ENCODE measurements at regions not wholly inside any gene's neighbourhood (a gene's known extent, or its start where the extent isn't known, plus 50 kb on each side); places are given as distances from the start of the nearest gene placed in this dataset.

DNA sequence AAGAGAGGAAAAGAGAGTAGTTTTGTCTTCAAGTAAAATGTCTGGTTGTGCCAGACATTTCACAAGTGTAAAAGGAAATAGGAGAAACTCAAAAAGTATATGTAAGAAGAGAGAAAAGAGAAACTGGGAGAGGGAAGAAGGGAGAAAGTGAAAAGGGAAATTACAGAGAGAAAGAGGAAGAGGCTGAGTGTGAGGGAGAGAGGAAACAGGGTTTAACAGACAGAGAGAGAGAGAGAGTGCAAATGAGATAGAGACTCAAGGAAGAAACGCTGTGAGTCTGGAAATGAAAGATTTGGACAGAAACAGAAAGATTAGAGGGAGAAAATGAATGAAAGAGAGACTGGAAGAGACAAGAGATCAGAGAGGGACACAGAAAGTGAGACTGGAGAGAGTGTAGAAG lies 806.2 kb downstream of the PLA2G4A start:
- Mint-ChIP-seq H3K4me3 (no peak overlapping the region), H3K9me3 (peaks cover 13 to 62% (median 37%) of the 10 kb centered on the region in 6 donors), H3K27ac (no peak overlapping the region), H3K27me3 (ENCODE audit: low read depth in 3 of 3) (peaks cover 0 to 3% (median 0%) of the 10 kb centered on the region in 3 donors), H3K4me1 (no peaks in the 10 kb centered on the region), H3K36me3 (peaks cover 0 to 7% (median 3%) of the 10 kb centered on the region in 3 donors)
- DNase-seq = no peak

DNA sequence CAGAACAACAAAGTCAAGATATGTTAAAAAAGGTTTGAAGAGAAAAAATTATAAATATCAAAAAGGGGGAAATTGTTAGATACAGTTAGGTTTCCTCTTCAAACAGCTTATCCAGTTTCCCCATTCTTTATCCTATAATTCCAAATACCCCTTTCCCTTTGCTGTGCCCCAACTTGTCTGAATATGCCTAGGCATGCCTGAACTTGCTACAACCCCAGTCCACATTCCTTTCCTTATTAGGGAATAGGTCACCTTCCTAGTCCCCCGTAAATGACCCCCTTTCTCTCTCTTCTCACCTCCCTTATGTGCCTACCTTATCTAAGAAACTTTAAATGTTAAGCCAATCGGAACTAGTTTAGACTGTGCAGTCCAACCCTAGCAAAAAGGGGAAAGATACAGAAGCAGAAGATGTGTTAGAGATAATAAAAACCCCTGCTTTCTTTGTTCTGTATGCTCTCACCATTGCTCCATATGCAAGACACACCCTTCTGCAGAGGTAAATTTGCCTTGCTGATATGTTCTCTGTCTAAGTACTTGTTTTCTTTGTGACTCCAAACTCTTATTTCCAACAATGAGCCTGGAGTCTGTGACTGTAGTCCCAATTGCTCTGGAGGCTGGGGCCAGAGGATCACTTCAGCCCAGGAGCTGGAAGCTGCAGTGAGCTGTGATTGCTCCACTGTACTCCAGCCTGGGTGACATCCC lies 810.1 kb downstream of the PLA2G4A start:
- Mint-ChIP-seq H3K36me3 (peaks cover 0 to 7% (median 3%) of the 10 kb centered on the region in 3 donors), H3K9me3 (peaks cover 7 to 63% (median 34%) of the 10 kb centered on the region in 6 donors), H3K27ac (no peak overlapping the region), H3K4me1 (no peaks in the 10 kb centered on the region), H3K27me3 (ENCODE audit: low read depth in 3 of 3) (no peaks in the 10 kb centered on the region), H3K4me3 (no peak overlapping the region)
- no peak for DNase-seq

DNA sequence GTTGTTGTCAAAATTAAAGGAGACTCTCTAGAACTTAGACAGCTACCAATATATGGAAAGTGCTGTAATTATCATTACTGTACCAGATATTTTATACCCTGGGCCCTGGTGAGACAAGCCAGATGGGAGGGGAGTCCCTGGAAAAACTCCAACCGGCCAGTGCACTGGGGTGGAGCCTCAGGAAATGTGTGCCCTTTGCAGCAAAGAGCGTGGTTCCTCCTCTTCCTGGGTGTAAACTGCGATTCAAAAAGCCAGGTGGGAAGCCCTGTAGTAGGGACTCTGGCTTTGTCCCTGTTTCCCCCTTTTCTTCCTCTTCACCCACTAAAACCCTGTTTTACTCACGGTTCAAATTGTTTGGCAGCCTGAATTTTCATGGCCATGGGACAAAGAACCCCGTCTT lies 812.3 kb downstream of the PLA2G4A start:
- H3K9me3 Mint-ChIP-seq = peaks cover 6 to 64% (median 27%) of the 10 kb centered on the region in 6 donors
- no peaks in the 10 kb centered on the region for H3K4me1 Mint-ChIP-seq
- no peak overlapping the region for H3K4me3 Mint-ChIP-seq
- H3K27ac Mint-ChIP-seq = no peak overlapping the region
- no peak for DNase-seq
- no peaks in the 10 kb centered on the region for H3K27me3 Mint-ChIP-seq (ENCODE audit: low read depth in 3 of 3)
- H3K36me3 Mint-ChIP-seq = no peaks in the 10 kb centered on the region

DNA sequence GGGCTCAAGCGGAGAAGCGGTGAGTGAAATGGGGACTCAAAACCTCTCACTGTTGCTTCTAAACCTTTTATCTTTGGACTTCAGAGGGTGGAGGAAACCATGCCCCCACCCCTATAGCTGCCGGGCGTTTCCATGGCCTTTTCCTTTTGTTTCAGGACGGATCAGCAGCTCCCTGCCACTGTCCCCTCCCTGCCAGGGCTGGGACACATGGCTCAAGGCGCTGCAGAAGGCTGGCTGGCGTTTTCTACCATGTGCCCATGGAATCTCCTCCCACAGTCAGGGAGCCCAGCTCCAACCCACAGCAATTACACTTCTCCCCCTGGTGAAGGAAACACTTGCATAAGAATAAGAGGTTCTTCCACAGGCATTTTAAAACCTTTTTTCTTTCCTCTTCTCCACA lies 812.7 kb downstream of the PLA2G4A start:
- H3K27me3 Mint-ChIP-seq (ENCODE audit: low read depth in 3 of 3) = no peaks in the 10 kb centered on the region
- no peaks in the 10 kb centered on the region for H3K36me3 Mint-ChIP-seq
- H3K4me3 Mint-ChIP-seq = no peak overlapping the region
- peaks cover 6 to 66% (median 28%) of the 10 kb centered on the region in 6 donors for H3K9me3 Mint-ChIP-seq
- H3K4me1 Mint-ChIP-seq = no peaks in the 10 kb centered on the region
- DNase-seq = no peak
- H3K27ac Mint-ChIP-seq = no peak overlapping the region

DNA sequence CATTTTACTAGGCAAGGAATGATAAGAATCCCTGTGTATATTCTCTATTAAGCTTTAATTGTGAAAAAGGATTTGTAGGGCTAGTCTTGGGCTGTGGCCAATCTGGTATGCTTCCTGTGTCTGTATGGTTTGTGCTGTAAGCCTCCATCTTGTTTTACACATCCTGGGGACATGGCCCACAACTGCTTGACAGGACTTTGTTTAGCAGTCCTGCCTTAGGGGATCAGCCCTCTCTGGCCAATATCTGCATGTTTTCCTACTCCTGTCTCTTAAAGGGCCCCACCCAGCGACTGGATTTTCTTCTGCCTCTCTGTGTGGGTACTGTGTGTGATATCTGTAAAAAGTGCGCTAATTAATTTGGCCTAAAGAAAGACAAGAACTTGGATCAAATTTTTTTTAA lies 813.2 kb downstream of the PLA2G4A start:
- no peaks in the 10 kb centered on the region for H3K27me3 Mint-ChIP-seq (ENCODE audit: low read depth in 3 of 3)
- no peak overlapping the region for H3K4me3 Mint-ChIP-seq
- H3K27ac Mint-ChIP-seq = no peak overlapping the region
- DNase-seq = no peak
- no peaks in the 10 kb centered on the region for H3K4me1 Mint-ChIP-seq
- no peaks in the 10 kb centered on the region for H3K36me3 Mint-ChIP-seq
- peaks cover 6 to 62% (median 24%) of the 10 kb centered on the region in 6 donors for H3K9me3 Mint-ChIP-seq

DNA sequence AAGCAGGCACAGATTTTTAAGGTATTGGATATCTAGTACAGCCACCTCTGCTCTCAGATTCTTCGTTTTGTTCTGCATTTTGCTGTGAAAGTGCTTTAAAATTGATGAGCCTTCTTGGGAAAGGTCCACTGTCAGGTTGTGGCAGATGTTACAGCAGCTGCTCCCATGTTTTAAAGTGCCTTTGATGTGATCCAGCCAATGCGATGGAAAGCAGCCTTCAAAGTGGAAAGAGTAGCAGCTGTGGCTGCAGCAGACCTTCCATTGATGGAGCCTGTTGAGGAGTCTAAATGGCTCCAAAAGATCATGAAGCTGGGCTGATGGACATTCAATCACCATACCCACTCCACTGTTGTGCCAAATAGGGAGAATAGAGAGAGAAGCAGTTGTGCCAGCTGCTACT lies 816.9 kb downstream of the PLA2G4A start:
- Mint-ChIP-seq H3K27ac (no peak overlapping the region), H3K27me3 (ENCODE audit: low read depth in 3 of 3) (no peaks in the 10 kb centered on the region), H3K9me3 (peaks cover 4 to 42% (median 15%) of the 10 kb centered on the region in 6 donors), H3K4me3 (no peak overlapping the region), H3K36me3 (no peaks in the 10 kb centered on the region), H3K4me1 (no peaks in the 10 kb centered on the region)
- DNase-seq = no peak

DNA sequence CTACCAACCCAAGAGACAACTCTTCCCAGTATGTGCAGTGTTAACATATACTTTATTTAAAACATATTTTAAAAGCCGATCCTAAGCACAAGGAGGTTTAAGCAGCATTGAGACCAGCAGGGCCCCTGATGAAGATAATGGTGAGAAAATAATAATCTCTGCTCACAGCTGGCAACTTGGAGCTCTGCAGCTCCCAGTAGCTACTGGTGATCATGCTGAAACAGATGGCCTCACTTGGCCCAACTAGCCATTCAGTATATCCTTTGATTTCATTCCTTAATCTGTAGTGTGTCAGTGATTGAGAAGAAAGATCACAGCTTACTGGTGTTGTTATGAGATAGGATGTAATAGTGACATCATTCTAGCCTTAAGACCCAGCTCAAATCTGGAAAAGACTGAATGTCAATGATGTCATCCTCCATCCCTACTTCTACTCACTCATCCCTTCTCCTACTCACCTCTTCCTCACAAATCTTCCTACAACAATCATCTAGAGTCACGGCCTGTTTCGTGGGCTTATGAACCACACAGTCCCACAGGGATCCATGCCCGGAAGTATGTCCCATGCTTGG lies 817.9 kb downstream of the PLA2G4A start:
- H3K4me3 Mint-ChIP-seq = no peak overlapping the region
- no peak overlapping the region for H3K27ac Mint-ChIP-seq
- no peak for DNase-seq

DNA sequence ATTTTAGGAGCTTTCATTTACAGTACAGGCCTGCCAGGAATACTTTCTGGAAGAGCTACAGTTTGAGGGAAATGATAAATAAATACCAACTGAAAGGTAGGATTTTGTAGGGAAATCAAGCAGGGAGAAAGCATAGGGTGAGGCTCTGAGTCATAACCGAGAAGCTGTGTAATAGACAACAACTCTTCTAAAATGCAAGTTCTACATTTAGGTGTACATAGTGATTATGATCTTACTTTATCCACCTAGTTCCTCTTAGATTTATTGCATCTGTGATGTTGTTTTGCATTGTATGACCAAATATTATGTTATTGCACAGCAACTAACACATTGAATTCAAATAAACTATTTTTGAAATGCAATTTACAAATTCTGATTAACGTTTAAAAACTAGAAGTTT lies 819.3 kb downstream of the PLA2G4A start:
- Mint-ChIP-seq H3K9me3 (peaks cover 4 to 39% (median 13%) of the 10 kb centered on the region in 6 donors), H3K4me3 (no peak overlapping the region), H3K27ac (no peak overlapping the region), H3K27me3 (ENCODE audit: low read depth in 3 of 3) (no peaks in the 10 kb centered on the region), H3K4me1 (no peaks in the 10 kb centered on the region), H3K36me3 (no peaks in the 10 kb centered on the region)
- DNase-seq = no peak

More for the DNA sequence above, 817.9 kb downstream of the PLA2G4A start:
- Mint-ChIP-seq H3K4me1 (no peaks in the 10 kb centered on the region), H3K36me3 (no peaks in the 10 kb centered on the region), H3K27me3 (ENCODE audit: low read depth in 3 of 3) (no peaks in the 10 kb centered on the region), H3K9me3 (peaks cover 4 to 33% (median 12%) of the 10 kb centered on the region in 6 donors)

DNA sequence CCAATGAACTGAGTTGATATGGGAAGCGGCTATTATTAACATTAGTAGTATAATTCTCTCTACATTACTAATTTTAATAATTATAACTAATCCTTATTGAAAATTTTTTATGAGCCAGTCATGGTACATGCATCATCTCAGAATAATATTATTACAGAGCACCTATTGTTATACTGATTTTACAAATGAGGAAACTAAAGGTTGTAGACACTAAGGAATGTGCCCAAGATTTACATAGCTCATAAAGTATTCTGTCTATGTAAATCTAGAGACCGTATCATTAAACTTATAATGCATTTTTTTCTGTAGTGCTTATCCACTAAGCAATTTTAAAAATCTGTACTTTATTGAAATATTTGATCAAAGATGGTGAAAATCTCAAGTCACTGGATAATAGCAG lies 825.9 kb downstream of the PLA2G4A start:
- DNase-seq = no peak
- no peaks in the 10 kb centered on the region for H3K4me1 Mint-ChIP-seq
- H3K4me3 Mint-ChIP-seq = no peak overlapping the region
- no peak overlapping the region for H3K27ac Mint-ChIP-seq
- H3K27me3 Mint-ChIP-seq (ENCODE audit: low read depth in 3 of 3) = no peaks in the 10 kb centered on the region
- H3K36me3 Mint-ChIP-seq = no peaks in the 10 kb centered on the region
- peaks cover 5 to 38% (median 14%) of the 10 kb centered on the region in 6 donors for H3K9me3 Mint-ChIP-seq

DNA sequence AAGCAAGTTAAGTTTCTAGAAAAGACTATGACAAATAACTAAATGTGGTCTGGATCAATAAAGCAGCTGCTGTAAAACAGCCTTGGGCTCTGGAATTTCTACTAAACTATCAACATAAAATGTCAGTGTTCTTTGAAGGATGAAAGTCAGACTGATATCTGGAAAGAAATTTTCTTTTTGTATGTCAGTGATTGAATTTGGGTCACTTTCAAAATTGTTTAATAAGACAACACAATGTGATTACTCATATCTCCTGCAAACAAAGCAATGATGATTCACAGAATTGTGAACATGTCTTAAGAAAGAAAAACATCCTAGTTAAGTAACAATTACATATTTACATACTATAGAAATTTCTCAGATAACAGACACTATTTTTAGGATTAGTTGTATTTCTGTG lies 826.4 kb downstream of the PLA2G4A start:
- Mint-ChIP-seq H3K9me3 (peaks cover 7 to 34% (median 15%) of the 10 kb centered on the region in 6 donors), H3K27ac (no peak overlapping the region), H3K36me3 (no peaks in the 10 kb centered on the region), H3K27me3 (ENCODE audit: low read depth in 3 of 3) (no peaks in the 10 kb centered on the region), H3K4me3 (no peak overlapping the region), H3K4me1 (no peaks in the 10 kb centered on the region)
- no peak for DNase-seq

DNA sequence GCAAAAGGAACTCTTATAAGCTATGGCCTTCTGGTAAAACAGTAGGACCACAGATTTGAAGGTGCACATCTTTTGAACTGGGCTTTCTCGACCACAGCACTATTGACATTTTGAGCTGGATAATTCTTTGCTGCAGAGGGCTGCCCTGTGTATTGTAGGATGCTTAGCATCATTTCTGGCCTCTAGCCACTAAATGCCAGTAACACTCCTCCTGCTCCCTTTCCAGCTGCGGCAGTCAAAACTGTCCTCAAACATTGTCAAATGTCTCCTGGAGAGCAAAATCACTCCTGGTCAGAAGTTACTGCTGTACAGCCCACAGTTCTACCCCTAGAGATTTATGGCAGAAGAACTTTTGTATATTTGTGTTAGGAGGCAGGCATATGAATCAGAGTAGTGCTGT lies 836.7 kb downstream of the PLA2G4A start:
- no peaks in the 10 kb centered on the region for H3K36me3 Mint-ChIP-seq
- no peak for DNase-seq
- H3K4me1 Mint-ChIP-seq = no peaks in the 10 kb centered on the region
- H3K27me3 Mint-ChIP-seq (ENCODE audit: low read depth in 3 of 3) = peaks cover 0 to 4% (median 0%) of the 10 kb centered on the region in 3 donors
- no peak overlapping the region for H3K27ac Mint-ChIP-seq
- H3K4me3 Mint-ChIP-seq = no peak overlapping the region
- H3K9me3 Mint-ChIP-seq = peaks cover 6 to 48% (median 23%) of the 10 kb centered on the region in 6 donors

DNA sequence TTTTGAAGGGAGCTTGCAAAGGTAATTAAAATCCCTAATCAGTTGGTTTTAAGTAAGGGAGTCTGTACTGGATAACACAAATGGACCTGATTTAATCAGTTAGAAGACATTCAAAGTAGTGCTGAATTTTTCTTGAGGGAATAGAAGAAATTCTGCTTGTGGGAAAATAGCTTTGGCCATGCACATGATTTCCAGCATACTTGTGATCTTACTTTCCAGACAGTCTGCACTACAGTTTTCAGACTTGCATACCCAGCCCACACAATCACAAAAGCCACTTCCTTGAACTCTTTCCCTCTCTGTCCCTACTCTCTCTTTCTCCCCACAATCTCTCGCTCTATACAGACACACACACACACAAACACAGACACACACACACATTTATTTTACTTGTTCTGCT lies 852.1 kb downstream of the PLA2G4A start:
- Mint-ChIP-seq H3K27me3 (ENCODE audit: low read depth in 3 of 3) (no peaks in the 10 kb centered on the region), H3K27ac (no peak overlapping the region), H3K9me3 (peaks cover 8 to 37% (median 18%) of the 10 kb centered on the region in 6 donors), H3K4me1 (no peaks in the 10 kb centered on the region), H3K4me3 (no peak overlapping the region), H3K36me3 (no peaks in the 10 kb centered on the region)
- DNase-seq = no peak

DNA sequence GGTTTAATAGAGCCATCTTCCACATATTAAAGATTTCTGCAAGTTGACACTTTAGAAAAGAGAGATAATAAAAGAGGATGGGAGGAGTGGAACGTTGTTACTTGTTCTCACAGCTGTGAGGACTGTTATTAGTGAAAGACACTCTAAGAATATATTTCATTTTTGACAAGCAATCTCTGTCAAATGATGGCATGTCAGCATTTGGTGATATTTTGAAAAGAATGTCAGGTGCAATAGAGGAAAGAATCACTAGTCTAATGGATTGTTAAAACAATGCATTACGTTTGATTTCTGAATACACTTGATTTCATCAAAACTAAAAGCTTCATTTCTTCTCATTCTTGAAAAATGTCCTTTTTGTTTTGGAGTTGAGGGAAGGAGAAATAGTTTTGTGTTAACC lies 853.4 kb downstream of the PLA2G4A start:
- Mint-ChIP-seq H3K4me1 (no peaks in the 10 kb centered on the region), H3K27me3 (ENCODE audit: low read depth in 3 of 3) (no peaks in the 10 kb centered on the region), H3K27ac (no peak overlapping the region), H3K4me3 (no peak overlapping the region), H3K36me3 (no peaks in the 10 kb centered on the region), H3K9me3 (peaks cover 5 to 37% (median 18%) of the 10 kb centered on the region in 6 donors)
- DNase-seq = no peak

DNA sequence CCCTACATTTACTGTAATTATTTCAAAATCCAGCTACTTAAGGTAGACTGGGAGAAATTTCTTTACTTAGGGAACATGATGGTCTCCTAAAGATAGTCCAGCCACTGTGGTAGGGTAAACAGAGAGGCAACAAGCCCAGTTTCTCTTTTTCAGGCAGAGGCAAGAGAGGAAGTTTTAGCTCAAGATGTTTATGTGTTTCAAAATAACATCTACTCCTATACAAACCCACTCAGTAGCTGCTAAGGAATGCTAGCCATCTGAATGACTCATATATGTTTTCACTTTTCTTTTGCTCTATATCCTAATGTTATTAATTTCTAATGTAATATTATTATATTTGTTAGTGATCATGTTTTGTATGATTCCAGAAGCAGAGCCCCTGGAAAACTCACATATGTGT lies 856.6 kb downstream of the PLA2G4A start:
- Mint-ChIP-seq H3K27ac (no peak overlapping the region), H3K4me3 (no peak overlapping the region), H3K9me3 (peaks cover 5 to 54% (median 29%) of the 10 kb centered on the region in 6 donors), H3K4me1 (no peaks in the 10 kb centered on the region), H3K27me3 (ENCODE audit: low read depth in 3 of 3) (no peaks in the 10 kb centered on the region), H3K36me3 (no peaks in the 10 kb centered on the region)
- DNase-seq = no peak

DNA sequence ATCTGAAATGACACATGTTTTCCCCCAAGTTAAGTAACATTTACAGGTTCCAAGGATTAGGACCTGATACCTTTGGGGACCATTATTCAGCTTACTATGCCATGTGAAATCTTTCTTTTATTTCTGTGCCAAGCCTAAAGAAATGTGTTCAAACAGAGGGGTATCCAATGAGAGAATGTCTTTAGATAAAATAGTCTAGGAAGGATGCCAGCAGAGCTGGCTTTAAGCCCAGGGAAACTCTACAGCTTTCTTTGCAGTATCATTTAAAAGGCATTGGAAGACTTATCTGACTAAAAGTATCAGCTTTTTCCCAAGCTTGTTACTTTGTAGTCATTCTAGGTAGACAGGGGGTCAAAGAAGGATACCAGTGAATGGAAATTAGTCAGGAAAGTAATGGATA lies 860.4 kb downstream of the PLA2G4A start:
- Mint-ChIP-seq H3K9me3 (peaks cover 2 to 69% (median 30%) of the 10 kb centered on the region in 6 donors), H3K27me3 (ENCODE audit: low read depth in 3 of 3) (peaks cover 0 to 1% (median 0%) of the 10 kb centered on the region in 3 donors), H3K36me3 (no peaks in the 10 kb centered on the region), H3K4me1 (no peaks in the 10 kb centered on the region), H3K27ac (no peak overlapping the region), H3K4me3 (no peak overlapping the region)
- DNase-seq = no peak
